ENCODE measurements at regions not wholly inside any gene's neighbourhood (a gene's known extent, or its start where the extent isn't known, plus 50 kb on each side); places are given as distances from the start of the nearest gene placed in this dataset.

GRCh38 chr6:101077344-101077743 is 196.2 kb upstream of the ASCC3 start:
- TF ChIP-seq EZH2phosphoT487 (IDR thresholded peaks at IDR 0.05; ENCODE audit: borderline replicate concordance, low read length) (no peak), CTCF (IDR thresholded peaks at IDR 0.05; ENCODE audit: low read depth, low read length, poor library complexity, severe bottlenecking) (no peak)
- H3K27me3 ChIP-seq (ENCODE audit: control insufficient read depth, low read length): no peaks in the 10 kb centered on the region

GRCh38 chr6:101079696-101080270 is 198.7 kb upstream of the ASCC3 start:
- H3K79me2 ChIP-seq (ENCODE audit: control insufficient read depth, low read length): no peaks in the 10 kb centered on the region
- H4K20me1 ChIP-seq (ENCODE audit: control insufficient read depth, insufficient read depth, low read depth, low read length): no peaks in the 10 kb centered on the region
- no peaks in the 10 kb centered on the region for H3K4me1 ChIP-seq (ENCODE audit: control insufficient read depth, low read length)
- H3K27me3 ChIP-seq (ENCODE audit: control insufficient read depth, low read length): no peaks in the 10 kb centered on the region
- no peak overlapping the region for H3K4me2 ChIP-seq (ENCODE audit: low read length)
- TF ChIP-seq CTCF (IDR thresholded peaks at IDR 0.05; ENCODE audit: low read depth, low read length, poor library complexity, severe bottlenecking) (no peak), EZH2phosphoT487 (IDR thresholded peaks at IDR 0.05; ENCODE audit: borderline replicate concordance, low read length) (no peak)
- no peaks in the 10 kb centered on the region for H3F3A ChIP-seq (ENCODE audit: control insufficient read depth, insufficient read depth)
- no peak overlapping the region for H3K27ac ChIP-seq (ENCODE audit: low read depth, low read length)
- no peaks in the 10 kb centered on the region for H3K9me2 ChIP-seq (replicated peaks; ENCODE audit: control insufficient read depth, low read length)
- no peaks in the 10 kb centered on the region for H3K9me3 ChIP-seq (ENCODE audit: control insufficient read depth, insufficient read depth, low read length)
- H3K36me3 ChIP-seq (ENCODE audit: control insufficient read depth, low read length): no peaks in the 10 kb centered on the region
- H3K4me3 ChIP-seq (ENCODE audit: low read length): no peak overlapping the region

More at GRCh38 chr6:101077344-101077743, 196.2 kb upstream of the ASCC3 start:
- no peak overlapping the region for H3K4me2 ChIP-seq (ENCODE audit: low read length)
- no peaks in the 10 kb centered on the region for H3K9me2 ChIP-seq (replicated peaks; ENCODE audit: control insufficient read depth, low read length)
- H3K27ac ChIP-seq (ENCODE audit: low read depth, low read length): no peak overlapping the region
- H3K4me1 ChIP-seq (ENCODE audit: control insufficient read depth, low read length): no peaks in the 10 kb centered on the region
- H3K79me2 ChIP-seq (ENCODE audit: control insufficient read depth, low read length): no peaks in the 10 kb centered on the region
- no peaks in the 10 kb centered on the region for H3K9me3 ChIP-seq (ENCODE audit: control insufficient read depth, insufficient read depth, low read length)
- H4K20me1 ChIP-seq (ENCODE audit: control insufficient read depth, insufficient read depth, low read depth, low read length): no peaks in the 10 kb centered on the region
- H3K4me3 ChIP-seq (ENCODE audit: low read length): no peak overlapping the region
- H3K36me3 ChIP-seq (ENCODE audit: control insufficient read depth, low read length): no peaks in the 10 kb centered on the region
- H3F3A ChIP-seq (ENCODE audit: control insufficient read depth, insufficient read depth): no peaks in the 10 kb centered on the region

- H3K9me3 ChIP-seq (ENCODE audit: control insufficient read depth, insufficient read depth, low read length): no peaks in the 10 kb centered on the region
- H3K36me3 ChIP-seq (ENCODE audit: control insufficient read depth, low read length): no peaks in the 10 kb centered on the region
- H4K20me1 ChIP-seq (ENCODE audit: control insufficient read depth, insufficient read depth, low read depth, low read length): no peaks in the 10 kb centered on the region
- H3K9me2 ChIP-seq (replicated peaks; ENCODE audit: control insufficient read depth, low read length): no peaks in the 10 kb centered on the region
- H3K27me3 ChIP-seq (ENCODE audit: control insufficient read depth, low read length): no peaks in the 10 kb centered on the region
- no peaks in the 10 kb centered on the region for H3F3A ChIP-seq (ENCODE audit: control insufficient read depth, insufficient read depth)
- no peaks in the 10 kb centered on the region for H3K79me2 ChIP-seq (ENCODE audit: control insufficient read depth, low read length)
- no peaks in the 10 kb centered on the region for H3K4me1 ChIP-seq (ENCODE audit: control insufficient read depth, low read length)
- H3K4me2 ChIP-seq (ENCODE audit: low read length): no peak overlapping the region
- TF ChIP-seq EZH2phosphoT487 (IDR thresholded peaks at IDR 0.05; ENCODE audit: borderline replicate concordance, low read length): no peak
- TF ChIP-seq CTCF (IDR thresholded peaks at IDR 0.05; ENCODE audit: low read depth, low read length, poor library complexity, severe bottlenecking): no peak
- no peak overlapping the region for H3K4me3 ChIP-seq (ENCODE audit: low read length)
- no peak overlapping the region for H3K27ac ChIP-seq (ENCODE audit: low read depth, low read length)
These were observed 199.5 kb upstream of the ASCC3 start for GRCh38 chr6:101080597-101080996.
